HEK293 (cell line): ENCODE measurements at regions not wholly inside any gene's neighbourhood (a gene's known extent, or its start where the extent isn't known, plus 50 kb on each side); places are given as distances from the start of the nearest gene placed in this dataset.

Source experiments
- CTCF ChIA-PET: fragments of 350-600 bp; formaldehyde crosslinking; extraction: SDS; loops from one replicate; lab custom pipeline; 2021; ENCODE audit warnings: antibody characterized with exemption; lab: Yijun Ruan, JAX
- POLR2A ChIA-PET: fragments of 300-600 bp; formaldehyde crosslinking; extraction: SDS; loops from one replicate; lab custom pipeline; 2020; ENCODE audit warnings: antibody characterized with exemption, inconsistent platforms; lab: Yijun Ruan, JAX
- H3K27ac ChIP-seq: fragments of 200-500 bp; sonication (Bioruptor generic); 2 replicates; pipeline ENCODE4 v1.5.1; 2014; ENCODE audit warnings: low read depth, low read length, control low read depth, inconsistent platforms; ENCODE audit errors: extremely low read depth
- H3K36me3 ChIP-seq, 2 experiments: fragments of 200-500 bp in 1 of 2; sonication (Bioruptor generic) in 1 of 2; 1 replicate in 1 of 2; 2 replicates in 1 of 2; pipeline ENCODE4 v1.5.1; 2014 to 2017; ENCODE audit warnings: inconsistent platforms in 2 of 2, low read length in 2 of 2; ENCODE audit not compliant: control insufficient read depth in 2 of 2, insufficient read depth in 1 of 2
- H3K4me1 ChIP-seq: fragments of 200-500 bp; sonication (Bioruptor generic); 2 replicates; pipeline ENCODE4 v1.5.1; 2014; ENCODE audit warnings: mild to moderate bottlenecking, low read length, inconsistent platforms; ENCODE audit not compliant: control insufficient read depth, insufficient read depth
- H3K4me3 ChIP-seq: 2 replicates; pipeline ENCODE4 v1.5.1; 2011; ENCODE audit warnings: low read depth, mild to moderate bottlenecking, control low read depth, low read length, moderate library complexity
- H3K9me3 ChIP-seq: fragments of 200-500 bp; sonication (Bioruptor generic); 2 replicates; pipeline ENCODE4 v1.5.1; 2014; ENCODE audit warnings: low read depth, low read length, inconsistent platforms; ENCODE audit not compliant: control insufficient read depth, insufficient read depth
- ATF2 ChIP-seq: fragments of 450-650 bp; formaldehyde crosslinking; IDR thresholded peaks from 2 replicates; pipeline ENCODE4 v1.5.1; 2016; ENCODE audit warnings: missing biosample characterization, missing genetic modification characterization, low read depth
- ELK4 ChIP-seq: IDR thresholded peaks from 2 replicates; pipeline ENCODE4 v1.6.1; 2011; ENCODE audit warnings: mild to moderate bottlenecking, low read depth, low read length, borderline replicate concordance
- ZBTB44 ChIP-seq: fragments of 450-650 bp; IDR thresholded peaks from 2 replicates; pipeline ENCODE4 v1.5.1; 2018; ENCODE audit warnings: missing biosample characterization, mild to moderate bottlenecking, missing genetic modification characterization
- ZNF10 ChIP-seq: fragments of 450-650 bp; formaldehyde crosslinking; IDR thresholded peaks from 2 replicates; pipeline ENCODE4 v1.5.1; 2017; ENCODE audit warnings: missing biosample characterization, missing genetic modification characterization
- ZNF140 ChIP-seq: fragments of 450-650 bp; formaldehyde crosslinking; IDR thresholded peaks from 2 replicates; pipeline ENCODE4 v1.5.1; 2016; ENCODE audit warnings: missing biosample characterization, missing genetic modification characterization
- ZNF24 ChIP-seq: fragments of 450-650 bp; formaldehyde crosslinking; IDR thresholded peaks from 2 replicates; pipeline ENCODE4 v1.5.1; 2016; ENCODE audit warnings: missing biosample characterization, missing genetic modification characterization
- ZNF280D ChIP-seq: fragments of 450-650 bp; formaldehyde crosslinking; IDR thresholded peaks from 2 replicates; pipeline ENCODE4 v1.5.1; 2016; ENCODE audit warnings: missing biosample characterization, missing genetic modification characterization
- ZNF311 ChIP-seq: fragments of 450-650 bp; formaldehyde crosslinking; IDR thresholded peaks from 2 replicates; pipeline ENCODE4 v1.5.1; 2017; ENCODE audit warnings: missing biosample characterization, missing genetic modification characterization, borderline replicate concordance
- ZNF398 ChIP-seq: fragments of 450-650 bp; formaldehyde crosslinking; IDR thresholded peaks from 2 replicates; pipeline ENCODE4 v1.5.1; 2017; ENCODE audit warnings: missing biosample characterization, missing genetic modification characterization
- ZNF514 ChIP-seq: fragments of 450-650 bp; formaldehyde crosslinking; IDR thresholded peaks from 2 replicates; pipeline ENCODE4 v1.5.1; 2016; ENCODE audit warnings: missing biosample characterization, missing genetic modification characterization
- ZNF544 ChIP-seq: fragments of 450-650 bp; formaldehyde crosslinking; IDR thresholded peaks from 2 replicates; pipeline ENCODE4 v1.5.0; 2017; ENCODE audit warnings: missing biosample characterization, missing genetic modification characterization
- ZNF548 ChIP-seq: fragments of 450-650 bp; formaldehyde crosslinking; IDR thresholded peaks from 2 replicates; pipeline ENCODE4 v1.5.1; 2016; ENCODE audit warnings: missing biosample characterization, missing genetic modification characterization
- ZNF555 ChIP-seq: fragments of 450-650 bp; formaldehyde crosslinking; conservative IDR thresholded peaks from 2 replicates; pipeline ENCODE4 v1.5.1; 2017; ENCODE audit warnings: missing biosample characterization, mild to moderate bottlenecking, missing genetic modification characterization, inconsistent platforms
- ZNF580 ChIP-seq: fragments of 450-650 bp; formaldehyde crosslinking; IDR thresholded peaks from 2 replicates; pipeline ENCODE4 v1.5.1; 2016; ENCODE audit warnings: missing biosample characterization, missing genetic modification characterization
- ZNF610 ChIP-seq: fragments of 450-650 bp; formaldehyde crosslinking; IDR thresholded peaks from 2 replicates; pipeline ENCODE4 v1.5.1; 2016; ENCODE audit warnings: missing biosample characterization, missing genetic modification characterization, borderline replicate concordance
- ZNF660 ChIP-seq: fragments of 450-650 bp; IDR thresholded peaks from 2 replicates; pipeline ENCODE4 v1.5.1; 2018; ENCODE audit warnings: missing biosample characterization, mild to moderate bottlenecking, missing genetic modification characterization
- ZNF701 ChIP-seq: fragments of 450-650 bp; formaldehyde crosslinking; IDR thresholded peaks from 2 replicates; pipeline ENCODE4 v1.5.1; 2016; ENCODE audit warnings: missing biosample characterization, missing genetic modification characterization
- ZNF785 ChIP-seq: fragments of 450-650 bp; formaldehyde crosslinking; IDR thresholded peaks from 2 replicates; pipeline ENCODE4 v1.5.1; 2016; ENCODE audit warnings: missing biosample characterization, missing genetic modification characterization
- ZNF843 ChIP-seq: fragments of 450-650 bp; formaldehyde crosslinking; IDR thresholded peaks from 2 replicates; pipeline ENCODE4 v1.5.1; 2016; ENCODE audit warnings: missing biosample characterization, missing genetic modification characterization

- ChIA-PET CTCF (interaction anchor here (0.6 kb wide), 1 partner anchor 52 kb away, joined by 5 read pairs; no protein-coding TSS in a partner anchor), POLR2A (no interaction called here)
- Histone ChIP-seq H3K9me3 (no peaks in the 10 kb centered on the region), H3K4me3 (no peak overlapping the region), H3K4me1 (peaks cover 4% of the 10 kb centered on the region; the same call in 1 of the 2 replicates), H3K27ac (peak overlapping the region; percentile 27), H3K36me3 (no peaks in the 10 kb centered on the region)
- peak; percentile 8; the same call in 1 of the 2 replicates for TF ChIP-seq ZNF660 (tag by site-specific recombination)
- no peak for TF ChIP-seq ZNF548 (tag by site-specific recombination)
Measured at GRCh38 chr3:157912514-157913451, 193.4 kb downstream of the SHOX2 start.

GRCh38 chr3:157906627-157907026 is 199.6 kb downstream of the SHOX2 start:
- POLR2A ChIA-PET, result no interaction called here
- no peaks in the 10 kb centered on the region for H3K9me3 ChIP-seq
- no peaks in the 10 kb centered on the region for H3K36me3 ChIP-seq
- H3K4me1 ChIP-seq, result no peaks in the 10 kb centered on the region
- TF ChIP-seq ZNF10, result no peak
- no peak for TF ChIP-seq ZNF555 (tag by site-specific recombination)
- TF ChIP-seq ZNF701, result no peak
- CTCF ChIA-PET, result no interaction called here
- H3K27ac ChIP-seq, result no peak overlapping the region
- no peak overlapping the region for H3K4me3 ChIP-seq

- CTCF ChIA-PET, result no interaction called here
- TF ChIP-seq ZNF140 (tag by site-specific recombination) (no peak), ZNF785 (no peak), ZBTB44 (tag by site-specific recombination) (no peak), ATF2 (no peak), ZNF24 (tag by site-specific recombination) (no peak), ZNF544 (tag by site-specific recombination) (no peak), ZNF311 (no peak), ZNF610 (no peak), ZNF514 (tag by site-specific recombination) (no peak), ELK4 (no peak), ZNF398 (tag by site-specific recombination) (no peak), ZNF280D (tag by site-specific recombination) (no peak), ZNF580 (no peak), ZNF843 (tag by site-specific recombination) (no peak)
Measured at GRCh38 chr3:157905885-157906284, 200.3 kb downstream of the SHOX2 start.

More at GRCh38 chr3:157905885-157906284, 200.3 kb downstream of the SHOX2 start:
- Histone ChIP-seq H3K27ac (no peak overlapping the region), H3K9me3 (no peaks in the 10 kb centered on the region), H3K36me3 (no peaks in the 10 kb centered on the region), H3K4me3 (no peak overlapping the region), H3K4me1 (no peaks in the 10 kb centered on the region)
- POLR2A ChIA-PET, result no interaction called here
